GM23248 (cell line): ENCODE measurements at regions not wholly inside any gene's neighbourhood (a gene's known extent, or its start where the extent isn't known, plus 50 kb on each side); places are given as distances from the start of the nearest gene placed in this dataset.

Experiments
- DNase-seq: peaks from one replicate; pipeline ENCODE4 v3.0.0-alpha.2; 2015
- H2AFZ ChIP-seq: fragments of 200-600 bp; sonication (generic); 2 replicates; pipeline ENCODE4 v1.6.1; 2016; ENCODE audit warnings: antibody characterized with exemption
- H3F3A ChIP-seq: fragments of 200-600 bp; sonication (generic); 2 replicates; pipeline ENCODE4 v1.6.1; 2016; ENCODE audit warnings: mild to moderate bottlenecking, antibody characterized with exemption, mixed run types; ENCODE audit not compliant: insufficient read depth
- H3K27ac ChIP-seq: fragments of 200-600 bp; sonication (generic); 2 replicates; pipeline ENCODE4 v1.5.1; 2016; ENCODE audit warnings: mild to moderate bottlenecking
- H3K27me3 ChIP-seq: fragments of 200-600 bp; sonication (generic); replicated peaks from 2 replicates; pipeline ENCODE4 v1.6.1; 2016; ENCODE audit warnings: mild to moderate bottlenecking; ENCODE audit not compliant: insufficient read depth
- H3K36me3 ChIP-seq: fragments of 200-600 bp; sonication (generic); 2 replicates; pipeline ENCODE4 v1.6.1; 2016; ENCODE audit warnings: low read depth, mild to moderate bottlenecking
- H3K4me1 ChIP-seq: fragments of 200-600 bp; sonication (generic); 2 replicates; pipeline ENCODE4 v1.6.1; 2016; ENCODE audit warnings: mild to moderate bottlenecking; ENCODE audit not compliant: insufficient read depth
- H3K4me2 ChIP-seq: fragments of 200-600 bp; sonication (generic); one replicate; pipeline ENCODE4 v1.6.1; 2016; ENCODE audit warnings: mild to moderate bottlenecking; ENCODE audit not compliant: unreplicated experiment
- H3K4me3 ChIP-seq: fragments of 200-600 bp; sonication (generic); 2 replicates; pipeline ENCODE4 v1.5.1; 2016; ENCODE audit warnings: mild to moderate bottlenecking
- H3K79me2 ChIP-seq: fragments of 200-600 bp; sonication (generic); 2 replicates; pipeline ENCODE4 v1.6.1; 2016; ENCODE audit warnings: mild to moderate bottlenecking; ENCODE audit not compliant: insufficient read depth
- H3K9ac ChIP-seq: fragments of 200-600 bp; sonication (generic); 2 replicates; pipeline ENCODE4 v1.6.1; 2016; ENCODE audit warnings: mild to moderate bottlenecking
- H3K9me2 ChIP-seq: fragments of 200-600 bp; sonication (generic); 2 replicates; pipeline ENCODE4 v1.6.1; 2016; ENCODE audit warnings: mixed run types, mild to moderate bottlenecking, moderate library complexity; ENCODE audit not compliant: insufficient read depth
- H3K9me3 ChIP-seq: fragments of 200-600 bp; sonication (generic); one replicate; pipeline ENCODE4 v1.6.1; 2017; ENCODE audit warnings: low read depth
- H4K20me1 ChIP-seq: fragments of 200-600 bp; sonication (generic); 2 replicates; pipeline ENCODE4 v1.6.0; 2016; ENCODE audit not compliant: insufficient read depth
- EZH2 ChIP-seq: fragments of 200-600 bp; sonication (generic); IDR thresholded peaks from 2 replicates; pipeline ENCODE4 v1.6.1; 2018; ENCODE audit warnings: antibody characterized with exemption, mild to moderate bottlenecking; ENCODE audit not compliant: insufficient read depth, poor library complexity, severe bottlenecking
- EZH2phosphoT487 ChIP-seq: fragments of 200-600 bp; sonication (generic); IDR thresholded peaks from 2 replicates; pipeline ENCODE4 v1.6.1; 2018; ENCODE audit warnings: antibody characterized with exemption, moderate library complexity, mild to moderate bottlenecking, low read depth; ENCODE audit not compliant: insufficient read depth
- WGBS, 2 experiments: methylation state at CpG; one replicate each; pipeline ENCODE4 v1.1.6; 2015 to 2017; ENCODE audit warnings: low lambda C conversion rate in 2 of 2, low coverage in 1 of 2; ENCODE audit errors: missing lambda C conversion rate in 2 of 2; 5-methylcytosine and 5-hydroxymethylcytosine counted together
- in situ Hi-C: fragments of 300-500 bp; cut with MboI; formaldehyde crosslinking; loops from 2 replicates; pipeline ENCODE4 v1.15.0; 2020

- Histone ChIP-seq H3K27ac (no peak overlapping the region), H3K4me1 (no peaks in the 10 kb centered on the region), H3K4me3 (no peak overlapping the region), H3K9ac (no peak overlapping the region), H4K20me1 (no peaks in the 10 kb centered on the region), H3K79me2 (no peaks in the 10 kb centered on the region), H2AFZ (no peak overlapping the region), H3K9me2 (no peaks in the 10 kb centered on the region), H3K27me3 (peaks cover 7% of the 10 kb centered on the region; the same call in 1 of the 2 replicates), H3K4me2 (no peak overlapping the region), H3K9me3 (no peaks in the 10 kb centered on the region), H3K36me3 (no peaks in the 10 kb centered on the region), H3F3A (no peaks in the 10 kb centered on the region)
- no peak for DNase-seq
- WGBS, 2 experiments, result 26 to 30% methylated on average over 3 of the region's 3 CpGs
- in situ Hi-C loops, result no loop called here
- TF ChIP-seq EZH2phosphoT487, result no peak
- no peak for TF ChIP-seq EZH2
Observed at GRCh38 chr14:23793532-23793931, 157.4 kb downstream of the DHRS2 start.

GRCh38 chr14:23800811-23801210, 152.8 kb upstream of the DHRS4 start:
- no peak overlapping the region for H3K27ac ChIP-seq
- no peaks in the 10 kb centered on the region for H3K9me3 ChIP-seq
- H3K9ac ChIP-seq, result no peak overlapping the region
- no peaks in the 10 kb centered on the region for H3K36me3 ChIP-seq
- H4K20me1 ChIP-seq, result no peaks in the 10 kb centered on the region
- H3F3A ChIP-seq, result no peaks in the 10 kb centered on the region
- H3K4me2 ChIP-seq, result no peak overlapping the region
- H3K4me1 ChIP-seq, result no peaks in the 10 kb centered on the region
- no peak overlapping the region for H2AFZ ChIP-seq
- WGBS, 2 experiments, result 11 to 12% methylated on average over 3 of the region's 3 CpGs
- no peaks in the 10 kb centered on the region for H3K27me3 ChIP-seq
- no peaks in the 10 kb centered on the region for H3K9me2 ChIP-seq
- in situ Hi-C loops, result no loop called here
- no peaks in the 10 kb centered on the region for H3K79me2 ChIP-seq
- no peak for DNase-seq
- no peak overlapping the region for H3K4me3 ChIP-seq
- TF ChIP-seq EZH2, result no peak

- WGBS, 2 experiments, result 8 to 9% methylated on average over 2 of the region's 2 CpGs
- no peak for TF ChIP-seq EZH2phosphoT487
- TF ChIP-seq EZH2, result no peak
- H3K4me2 ChIP-seq, result no peak overlapping the region
- in situ Hi-C loops, result no loop called here
- DNase-seq, result no peak
- no peak overlapping the region for H3K9ac ChIP-seq
- H3K27me3 ChIP-seq, result no peaks in the 10 kb centered on the region
- no peaks in the 10 kb centered on the region for H3K9me3 ChIP-seq
- no peak overlapping the region for H3K4me3 ChIP-seq
- no peaks in the 10 kb centered on the region for H4K20me1 ChIP-seq
- H3K36me3 ChIP-seq, result no peaks in the 10 kb centered on the region
- no peaks in the 10 kb centered on the region for H3K4me1 ChIP-seq
- H3K79me2 ChIP-seq, result no peaks in the 10 kb centered on the region
- H3K9me2 ChIP-seq, result no peaks in the 10 kb centered on the region
- H3K27ac ChIP-seq, result no peak overlapping the region
- no peak overlapping the region for H2AFZ ChIP-seq
- H3F3A ChIP-seq, result no peaks in the 10 kb centered on the region
Observed at GRCh38 chr14:23801766-23802165, 151.8 kb upstream of the DHRS4 start.

GRCh38 chr14:23804817-23805216, 148.8 kb upstream of the DHRS4 start:
- in situ Hi-C loops, result no loop called here
- WGBS, 2 experiments, result 22 to 36% methylated on average over 3 of the region's 3 CpGs

GRCh38 chr14:23805761-23806160, 147.8 kb upstream of the DHRS4 start:
- Histone ChIP-seq H4K20me1 (no peaks in the 10 kb centered on the region), H3K79me2 (no peaks in the 10 kb centered on the region), H3K27ac (no peak overlapping the region), H3K4me1 (no peaks in the 10 kb centered on the region), H3K9me2 (no peaks in the 10 kb centered on the region), H3K4me2 (no peak overlapping the region), H3K9ac (no peak overlapping the region), H3K36me3 (no peaks in the 10 kb centered on the region), H2AFZ (no peak overlapping the region), H3F3A (no peaks in the 10 kb centered on the region), H3K4me3 (no peak overlapping the region), H3K27me3 (no peaks in the 10 kb centered on the region; the same call in 1 of the 2 replicates), H3K9me3 (no peaks in the 10 kb centered on the region)
- TF ChIP-seq EZH2, result no peak
- TF ChIP-seq EZH2phosphoT487, result no peak
- no peak for DNase-seq
- in situ Hi-C loops, result no loop called here

More at GRCh38 chr14:23804817-23805216, 148.8 kb upstream of the DHRS4 start:
- Histone ChIP-seq H3K27ac (no peak overlapping the region), H3F3A (no peaks in the 10 kb centered on the region), H3K36me3 (no peaks in the 10 kb centered on the region), H3K9ac (no peak overlapping the region), H3K27me3 (no peaks in the 10 kb centered on the region; the same call in 1 of the 2 replicates), H3K9me3 (no peaks in the 10 kb centered on the region), H3K4me2 (no peak overlapping the region), H3K4me3 (no peak overlapping the region), H4K20me1 (no peaks in the 10 kb centered on the region), H3K79me2 (no peaks in the 10 kb centered on the region), H3K9me2 (no peaks in the 10 kb centered on the region), H2AFZ (no peak overlapping the region), H3K4me1 (no peaks in the 10 kb centered on the region)
- TF ChIP-seq EZH2phosphoT487 (no peak), EZH2 (no peak)
- no peak for DNase-seq
